Stomach (tissue), 4 donors: ENCODE measurements at regions not wholly inside any gene's neighbourhood (a gene's known extent, or its start where the extent isn't known, plus 50 kb on each side); places are given as distances from the start of the nearest gene placed in this dataset.

Experiments
- CTCF ChIP-seq, 7 experiments: fragments of 450-650 bp in 4 of 7; fragments of 200-600 bp in 3 of 7; sonication (generic) in 3 of 7; IDR thresholded peaks; one replicate each; pipeline ENCODE4 v1.5.1; 2016 to 2019; ENCODE audit warnings: antibody characterized with exemption in 7 of 7, control low read depth in 2 of 7, mild to moderate bottlenecking in 1 of 7
- EP300 ChIP-seq: sonication (generic); formaldehyde crosslinking; IDR thresholded peaks from one replicate; pipeline ENCODE4 v1.6.1; 2017; ENCODE audit warnings: antibody characterized with exemption
- POLR2A ChIP-seq, 4 donors: fragments of 450-650 bp; IDR thresholded peaks; one replicate each; pipeline ENCODE4 v1.6.1; 2016; ENCODE audit warnings: antibody characterized with exemption in 4 of 4, control low read depth in 2 of 4, mild to moderate bottlenecking in 1 of 4, moderate library complexity in 1 of 4
- POLR2AphosphoS5 ChIP-seq, 3 donors: sonication (generic); formaldehyde crosslinking; IDR thresholded peaks; one replicate each; pipeline ENCODE4 v1.6.1; 2016; ENCODE audit warnings: antibody characterized with exemption in 3 of 3

DNA sequence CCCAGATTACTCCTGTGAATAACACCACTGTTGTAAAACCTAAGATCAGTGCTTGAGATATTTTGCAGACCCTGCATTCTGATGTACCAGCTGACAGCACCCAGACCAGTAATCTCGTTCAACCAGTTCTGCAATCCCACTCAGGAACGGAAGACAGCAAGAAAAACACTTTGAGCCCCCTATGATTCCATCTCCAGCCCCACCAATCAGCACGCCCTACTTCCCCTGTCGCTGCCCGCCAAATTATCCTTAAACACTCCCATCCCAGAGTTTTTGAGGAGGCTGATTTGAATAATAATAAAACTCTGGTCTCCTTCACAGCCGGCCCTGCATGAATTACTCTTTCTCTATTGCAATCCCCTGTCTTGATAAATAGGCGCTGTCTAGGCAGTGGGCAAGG is 173.9 kb upstream of the CDH2 start:
- TF ChIP-seq POLR2A (IDR thresholded peaks at IDR 0.05) (no peak), CTCF (IDR thresholded peaks at IDR 0.05) (no peak), POLR2AphosphoS5 (IDR thresholded peaks at IDR 0.05) (no peak), EP300 (no peak)
